NCI-H2227 (cell line): ENCODE measurements at regions not wholly inside any gene's neighbourhood (a gene's known extent, or its start where the extent isn't known, plus 50 kb on each side); places are given as distances from the start of the nearest gene placed in this dataset.

Experiments
- DNase-seq: peaks from one replicate; lab custom pipeline; 2025; ENCODE audit not compliant: unreplicated experiment; lab: John Stamatoyannopoulos, UW

DNA sequence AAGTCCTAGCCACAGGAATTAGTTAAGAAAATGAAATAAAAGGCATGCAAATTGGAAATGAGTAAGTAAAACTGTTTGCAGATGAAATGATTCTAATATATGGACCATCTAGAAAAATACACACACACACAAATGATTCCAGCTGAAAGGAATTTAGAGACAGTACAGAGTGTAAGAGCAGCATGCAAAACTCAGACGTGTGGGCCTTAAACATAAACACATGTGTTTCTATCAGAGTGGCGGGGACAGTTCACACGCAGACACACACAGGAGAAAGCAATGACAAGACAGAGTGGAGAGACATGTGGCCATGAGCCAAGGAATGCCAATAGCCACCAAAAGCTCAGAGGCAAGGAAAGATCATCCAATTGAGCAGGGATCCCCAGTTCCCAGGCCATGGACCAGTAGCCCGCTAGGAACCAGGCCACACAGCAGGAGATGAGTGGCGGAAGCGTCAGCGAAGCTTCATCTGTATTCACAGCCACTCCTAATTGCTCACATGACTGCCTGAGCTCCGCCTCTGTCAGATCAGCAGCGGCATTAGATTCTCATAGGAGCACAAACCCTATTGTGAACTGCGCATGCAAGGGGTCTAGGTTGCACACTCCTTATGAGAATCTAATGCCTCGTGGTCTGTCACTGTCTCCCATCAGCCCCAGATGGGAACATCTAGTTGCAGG, 155.4 kb downstream of the ARL4C start:
- DNase-seq: no peak

DNA sequence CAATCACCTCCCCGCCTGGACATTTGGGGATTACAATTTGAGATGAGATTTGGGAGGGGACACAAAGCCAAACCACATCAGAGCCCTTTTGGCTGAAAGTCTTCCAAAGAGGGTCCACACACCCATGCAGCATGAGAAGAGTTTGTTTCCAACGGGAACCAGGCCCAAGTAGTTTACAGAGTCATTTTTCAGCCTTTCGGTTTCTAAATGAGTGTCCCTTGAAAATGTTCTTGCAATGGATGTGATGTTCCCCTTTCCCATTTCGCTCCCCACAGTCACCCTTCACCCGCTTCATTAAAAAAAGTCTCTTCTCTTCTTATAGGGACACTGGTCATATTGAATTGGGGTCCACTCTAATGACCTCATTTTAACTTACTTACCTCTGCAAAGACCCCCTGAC, 157.4 kb downstream of the ARL4C start:
- no peak for DNase-seq

DNA sequence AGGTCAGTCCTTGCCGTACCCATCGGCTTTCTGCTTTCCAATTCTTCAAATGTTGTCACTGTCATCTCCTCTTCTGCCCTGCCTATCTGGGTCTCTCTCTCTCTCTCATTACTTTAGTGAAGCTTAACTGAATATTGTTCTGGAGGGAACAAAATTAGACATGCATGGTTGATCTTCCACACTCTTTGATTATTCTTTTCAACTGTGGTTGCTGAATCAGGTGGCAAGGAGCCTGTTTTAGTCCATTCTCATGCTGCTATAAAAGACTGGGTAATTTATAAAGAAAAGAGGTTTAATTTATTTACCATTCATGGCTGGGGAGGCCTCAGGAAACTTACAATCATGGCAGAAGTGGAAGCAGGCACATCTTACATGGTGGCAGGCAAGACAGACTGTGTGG, 157.9 kb downstream of the ARL4C start:
- no peak for DNase-seq

DNA sequence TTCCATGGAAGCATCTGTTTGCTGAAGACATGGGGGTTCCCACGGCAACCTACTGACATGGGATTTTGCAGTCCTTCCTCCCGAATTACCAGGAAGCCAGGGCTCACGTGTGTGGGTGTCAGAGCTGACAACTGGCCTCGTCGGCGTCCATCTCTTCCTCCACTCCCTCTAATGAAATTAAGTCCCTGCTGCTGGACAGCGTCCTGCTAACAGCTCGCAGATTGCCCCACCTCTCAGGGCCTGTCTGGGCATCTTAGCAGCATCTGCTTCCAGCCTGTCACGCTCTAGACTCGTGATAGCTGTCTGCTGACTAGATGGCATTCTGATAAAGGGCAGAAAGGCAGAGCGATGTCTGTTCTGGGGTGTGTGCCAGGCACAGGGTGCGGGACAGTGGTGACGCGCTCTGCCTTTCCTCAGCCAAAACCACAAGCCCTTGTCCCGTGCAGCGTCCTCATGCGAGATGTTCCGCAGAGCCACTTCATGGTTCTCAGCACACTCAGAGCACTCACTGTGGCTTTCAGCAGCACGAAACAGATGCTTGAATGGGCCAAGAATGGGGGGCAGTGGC, 161.1 kb downstream of the ARL4C start:
- peak; percentile 72 for DNase-seq

DNA sequence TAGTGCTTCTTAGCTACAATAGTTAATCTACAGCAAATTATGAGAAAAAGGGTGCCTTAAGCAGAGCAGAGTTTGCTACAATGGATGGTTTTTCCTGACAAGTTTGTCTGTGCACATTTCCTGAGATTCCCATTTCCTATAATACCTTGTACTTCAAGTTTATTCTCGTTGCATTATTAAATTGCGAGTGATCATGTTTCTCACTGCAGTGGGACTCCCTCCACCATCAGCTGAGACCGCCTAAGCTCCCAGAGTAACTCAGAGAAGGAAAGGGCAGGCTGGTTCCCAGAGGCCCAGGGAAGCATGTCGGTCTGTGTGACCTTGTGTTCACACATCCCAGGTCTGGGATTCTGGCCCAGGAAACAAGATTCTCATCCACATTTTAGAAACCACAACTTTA, 162.1 kb downstream of the ARL4C start:
- DNase-seq: no peak

DNA sequence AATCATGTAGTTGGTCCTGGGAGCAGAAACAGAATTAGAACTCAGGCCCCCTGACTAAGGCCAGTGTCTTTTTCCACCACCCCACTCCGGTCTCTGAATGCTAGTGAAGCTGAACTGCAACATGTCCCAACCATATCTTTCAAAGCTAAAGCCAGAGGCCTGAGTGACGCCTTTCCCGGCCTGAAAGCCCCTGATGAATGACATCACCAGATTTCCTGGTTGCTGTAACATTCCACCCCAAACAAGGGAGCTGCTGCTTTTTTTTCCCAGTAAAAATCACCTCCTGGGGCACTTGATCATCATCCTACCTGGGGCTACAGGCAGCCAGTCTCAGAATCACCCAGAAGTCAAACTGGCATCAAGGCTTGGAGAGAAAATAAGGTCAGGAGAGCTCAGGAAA, 162.7 kb downstream of the ARL4C start:
- peak; percentile 9 for DNase-seq

DNA sequence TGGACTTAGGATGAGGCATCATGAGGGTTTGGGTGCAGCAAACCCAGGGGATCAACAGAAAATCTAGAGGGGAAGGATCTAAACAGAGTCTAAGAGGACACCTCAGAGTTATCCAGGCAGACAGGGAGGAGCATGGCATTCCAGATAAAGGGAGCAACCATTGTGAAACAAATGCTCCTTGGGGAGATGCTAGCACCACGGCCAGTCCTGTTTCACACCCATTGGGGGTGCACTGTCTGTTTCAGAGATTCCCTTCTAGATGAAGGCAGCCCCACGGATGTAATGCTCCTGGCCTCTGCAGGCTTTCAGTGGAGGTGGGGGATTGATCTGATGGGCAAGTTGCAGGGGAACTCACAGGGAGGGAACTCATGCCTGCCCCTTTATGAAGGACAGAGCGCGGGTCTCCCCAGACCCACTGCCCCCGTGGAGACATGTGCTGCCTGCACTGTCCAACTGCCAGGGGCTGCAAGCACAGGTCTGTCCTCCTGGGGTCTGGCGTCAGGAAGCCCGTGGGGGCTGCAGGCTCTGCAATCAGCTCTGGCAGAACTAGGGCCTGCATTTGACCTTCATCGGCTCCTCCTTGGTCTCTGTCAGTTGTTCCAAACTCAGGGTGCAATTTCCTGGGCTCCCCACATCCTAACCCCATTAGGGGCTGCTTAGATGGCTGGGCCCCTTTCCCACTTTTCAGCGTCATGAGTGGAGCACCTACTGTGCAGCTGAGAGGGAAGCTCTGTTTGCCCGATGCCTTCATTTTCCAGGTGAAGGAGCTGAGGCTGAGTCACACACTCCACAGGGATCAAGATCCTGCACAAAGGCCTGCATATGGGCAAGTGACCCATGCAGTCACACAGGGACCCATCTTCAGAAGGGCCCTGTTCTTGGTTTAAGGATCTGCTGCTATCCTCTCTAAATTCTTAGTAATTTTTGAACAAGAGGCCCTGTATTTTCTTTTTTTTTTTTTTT, 163.4 kb downstream of the ARL4C start:
- no peak for DNase-seq

DNA sequence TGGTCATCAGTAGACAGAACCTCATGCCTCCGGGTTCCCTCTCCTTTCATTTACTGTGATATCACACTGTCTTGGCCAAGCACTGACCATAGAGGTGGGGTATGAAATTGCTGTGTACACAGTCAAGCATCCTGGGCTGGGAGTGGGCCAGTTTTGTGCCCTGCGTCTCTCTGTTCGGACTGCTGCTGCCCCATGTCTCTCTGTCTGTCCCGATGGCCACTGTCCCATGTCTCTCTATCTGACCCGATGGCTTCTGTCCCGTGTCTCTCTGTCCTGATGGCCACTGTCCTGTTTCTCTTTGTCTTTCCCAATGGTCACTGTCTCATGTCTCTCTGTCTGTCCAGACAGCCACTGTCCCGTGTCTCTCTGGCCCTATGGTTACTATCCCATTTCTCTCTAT, 164.9 kb downstream of the ARL4C start:
- no peak for DNase-seq

DNA sequence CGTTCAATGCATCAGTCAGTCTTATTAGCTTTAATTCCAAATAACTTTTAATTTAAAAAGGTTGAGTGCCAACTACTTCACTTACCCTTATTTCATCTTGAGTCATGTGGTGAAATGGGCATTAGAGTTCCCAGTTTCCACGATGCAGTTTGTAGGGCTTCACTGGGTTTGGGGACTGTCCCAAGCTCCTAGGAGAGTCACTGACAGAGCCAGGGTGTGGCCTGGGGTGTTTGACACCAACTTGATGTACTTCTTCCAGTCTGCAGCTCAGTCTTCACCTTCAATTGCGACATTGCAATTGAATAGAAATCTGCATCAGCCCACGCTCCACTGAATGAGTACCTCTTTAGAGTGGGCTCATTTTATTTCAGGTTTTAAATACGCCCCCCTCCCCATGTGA, 165.3 kb downstream of the ARL4C start:
- DNase-seq: no peak

DNA sequence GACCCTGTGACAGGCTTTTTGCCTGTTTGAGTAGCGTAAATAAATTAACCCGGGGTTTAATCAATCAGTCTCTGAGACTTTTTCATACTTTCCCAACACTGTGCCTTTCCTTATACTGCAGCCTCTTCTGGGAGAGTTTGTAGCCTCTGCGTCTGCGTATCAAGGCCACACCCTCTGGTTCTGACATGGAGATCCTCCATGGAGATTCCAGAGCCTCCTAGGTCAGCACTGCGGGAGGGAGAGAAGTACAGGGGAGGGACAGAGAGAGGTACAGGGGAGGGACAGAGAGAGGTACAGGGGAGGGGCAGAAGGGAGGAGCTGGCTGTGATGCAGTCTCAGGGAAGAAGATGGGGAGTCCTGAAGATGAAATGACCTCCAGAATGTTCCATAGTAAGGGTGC, 166.0 kb downstream of the ARL4C start:
- no peak for DNase-seq

DNA sequence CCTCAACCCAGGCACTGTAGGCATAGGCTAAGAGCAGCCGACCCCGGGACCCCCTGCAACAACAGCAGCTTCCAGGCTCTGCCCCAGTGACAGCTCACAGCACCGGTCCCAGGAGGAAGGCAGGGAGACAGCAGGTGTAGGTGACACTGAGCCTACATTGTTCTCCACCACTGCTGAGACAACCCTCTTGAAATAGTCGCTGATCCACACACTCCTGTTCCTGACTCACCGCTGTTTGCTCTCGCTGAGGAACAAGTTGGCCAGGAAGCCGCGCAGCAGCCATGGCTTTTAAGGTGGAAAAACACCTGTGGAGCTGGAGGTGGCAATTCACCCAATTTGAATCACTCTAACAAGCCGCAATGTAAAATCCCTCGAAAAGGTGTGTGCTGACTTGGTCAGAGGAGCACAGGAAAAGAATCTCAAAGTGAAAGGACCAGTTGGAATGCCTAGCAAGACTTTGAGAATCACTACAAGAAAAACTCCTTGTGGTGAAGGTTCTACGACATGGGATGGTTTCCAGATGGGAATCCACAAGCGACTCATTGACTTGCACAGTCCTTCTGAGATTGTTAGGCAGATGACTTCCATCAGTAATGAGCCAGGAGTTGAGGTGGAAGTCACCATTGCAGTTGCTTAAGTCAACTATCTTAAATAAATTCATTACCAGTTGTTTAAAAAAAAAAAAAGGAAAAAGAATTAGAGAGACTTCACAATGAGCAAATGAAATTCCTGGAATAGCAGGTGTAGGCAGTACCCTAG, 167.5 kb downstream of the ARL4C start:
- no peak for DNase-seq

DNA sequence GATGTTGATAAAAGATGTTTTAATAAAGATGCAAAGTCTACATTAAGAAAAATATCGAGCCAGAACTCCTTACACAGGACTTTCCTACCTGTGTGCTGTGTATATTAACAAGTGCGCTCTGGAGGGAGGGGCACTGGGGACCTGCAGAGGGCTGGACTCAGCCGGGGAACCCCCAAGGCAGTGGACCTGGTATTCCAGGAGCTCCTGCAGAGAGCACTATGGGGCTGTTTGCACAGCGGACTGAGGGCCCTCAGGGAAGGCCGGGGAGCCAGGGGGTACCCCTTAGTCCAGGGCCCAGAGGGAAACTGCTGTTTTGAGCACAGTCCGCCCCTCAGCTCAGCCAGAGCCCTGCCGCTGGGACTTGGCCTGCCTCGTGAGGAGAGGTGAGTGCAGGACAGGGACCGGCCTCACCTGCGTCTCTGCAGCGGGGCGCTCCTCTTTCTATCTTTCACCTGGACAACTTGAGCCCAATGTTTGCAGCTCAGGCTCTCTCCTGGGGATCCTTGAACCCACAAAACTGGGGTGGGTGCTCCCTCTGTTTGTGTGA, 168.4 kb downstream of the ARL4C start:
- DNase-seq: no peak

DNA sequence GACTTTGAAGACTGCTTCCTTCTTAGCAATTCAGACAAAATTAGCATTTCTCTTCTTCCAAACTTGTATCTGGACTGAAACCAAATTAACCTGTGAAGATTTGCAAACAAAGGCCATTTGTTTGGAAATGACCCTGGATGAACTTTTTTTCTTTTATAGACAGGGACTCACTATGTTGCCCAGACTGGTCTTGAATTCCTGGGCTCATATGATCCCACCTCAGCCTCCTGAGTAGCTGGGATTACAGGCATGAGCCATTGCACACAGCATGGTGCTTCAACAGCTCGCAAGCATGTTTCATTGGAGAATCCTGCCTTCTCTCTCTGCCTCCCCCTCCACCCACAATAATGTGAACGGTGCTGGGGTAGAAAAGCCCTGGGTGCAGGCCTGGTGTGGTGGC, 170.2 kb downstream of the ARL4C start:
- no peak for DNase-seq

DNA sequence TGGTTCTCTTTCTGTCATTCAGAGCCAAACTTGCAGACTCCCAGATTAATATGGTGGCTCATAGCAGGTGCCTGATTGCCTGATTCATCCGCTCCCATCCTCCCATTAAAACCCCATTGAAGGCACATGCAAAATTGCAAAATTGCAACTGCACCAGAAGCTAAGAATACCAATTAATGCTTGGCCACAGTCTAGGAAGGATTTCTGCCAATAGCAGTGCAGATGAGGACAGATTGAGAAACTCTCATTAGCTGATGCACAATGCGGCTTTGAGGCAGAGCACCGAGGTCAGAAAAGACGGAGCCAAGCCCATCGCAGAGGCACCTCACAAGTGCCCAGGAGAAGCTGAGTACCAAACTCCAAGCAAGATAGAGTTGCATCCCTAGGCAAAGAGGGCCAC, 172.8 kb downstream of the ARL4C start:
- DNase-seq: no peak

DNA sequence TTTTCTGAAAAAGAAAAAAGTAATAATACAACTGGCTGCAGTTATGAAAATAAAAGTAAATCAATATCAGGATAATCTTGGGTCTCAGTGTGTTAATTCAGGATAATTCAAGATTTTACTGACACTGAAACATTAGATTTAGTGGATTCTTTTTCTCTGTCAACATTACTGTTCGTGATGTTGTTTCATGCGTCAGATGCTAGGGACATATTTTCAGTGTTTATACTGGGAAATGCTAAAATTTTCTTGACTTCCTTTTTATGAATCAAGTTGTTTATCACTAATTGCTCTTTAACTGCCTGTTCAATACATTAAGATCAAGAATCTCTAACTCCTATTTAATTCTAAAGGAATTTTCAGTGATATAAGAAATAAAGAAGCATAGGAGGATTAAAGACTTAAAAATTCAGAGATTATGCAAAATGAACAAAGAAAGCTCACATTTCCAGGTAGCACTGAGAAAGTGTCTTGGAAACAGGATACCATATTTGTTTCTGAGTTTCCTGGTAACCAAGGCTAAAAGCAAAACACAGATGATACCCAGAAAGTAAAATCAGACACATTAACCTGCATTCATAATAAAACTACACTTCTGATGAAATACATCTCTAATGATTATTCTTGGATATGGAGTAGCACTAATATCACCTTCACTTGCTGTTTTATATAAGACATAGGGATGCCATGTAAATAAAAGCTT, 174.0 kb downstream of the ARL4C start:
- no peak for DNase-seq

DNA sequence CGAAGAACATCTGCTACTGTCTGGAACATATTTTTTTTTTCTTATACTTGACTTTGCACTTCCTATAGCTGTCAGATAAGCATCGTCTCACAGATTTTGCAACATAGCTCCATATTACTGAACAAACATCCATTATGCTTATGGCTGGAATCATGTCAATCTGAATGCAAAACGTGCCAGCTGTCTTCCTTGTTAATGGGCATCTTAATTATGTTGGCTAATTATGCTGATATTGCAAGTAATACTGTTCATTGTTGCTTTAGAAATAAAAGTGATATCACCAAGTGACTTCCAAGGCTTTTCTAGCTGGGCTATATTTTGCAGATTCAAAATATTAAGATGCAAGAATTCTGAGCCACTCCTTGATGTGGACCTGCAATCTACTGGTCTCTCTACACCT, 176.8 kb downstream of the ARL4C start:
- no peak for DNase-seq

DNA sequence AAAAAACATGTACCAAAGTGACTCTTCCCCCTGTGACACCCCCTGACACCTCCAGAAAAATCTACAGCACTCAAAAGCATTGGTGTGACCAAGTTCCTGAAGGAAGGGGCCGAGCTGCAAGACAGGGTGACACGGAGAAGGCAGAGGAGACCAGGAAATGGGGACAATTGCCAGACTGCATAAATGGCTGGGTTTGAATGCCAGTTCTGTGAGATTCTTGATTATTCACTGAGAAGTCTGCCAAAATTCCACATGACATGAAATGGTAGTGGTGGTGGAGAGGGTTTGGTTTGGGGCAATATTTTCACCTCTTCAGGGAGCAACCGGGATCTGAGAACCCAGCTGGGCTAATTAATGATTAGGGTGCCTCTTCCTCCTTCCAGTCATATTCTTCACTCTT, 178.5 kb downstream of the ARL4C start:
- DNase-seq: no peak

DNA sequence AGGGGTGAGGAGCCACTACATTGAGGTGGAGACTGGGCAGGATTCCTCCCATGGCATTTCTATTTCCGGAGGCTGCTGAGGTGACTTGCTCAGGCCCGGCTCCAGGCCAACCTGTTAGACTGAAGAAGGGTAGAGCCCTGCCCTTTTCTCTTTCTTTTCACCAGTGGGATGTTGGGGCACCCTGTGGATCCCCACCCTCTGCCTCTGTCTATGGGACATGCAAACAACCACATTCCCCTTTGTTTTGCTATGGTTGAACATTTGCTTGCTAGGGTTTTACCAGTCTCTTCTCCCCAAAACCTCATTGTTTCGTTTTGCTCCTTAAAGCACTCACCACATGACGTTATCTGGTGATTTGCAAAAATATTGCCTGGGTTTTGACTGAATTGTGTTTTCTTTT, 183.3 kb downstream of the ARL4C start:
- DNase-seq: no peak

DNA sequence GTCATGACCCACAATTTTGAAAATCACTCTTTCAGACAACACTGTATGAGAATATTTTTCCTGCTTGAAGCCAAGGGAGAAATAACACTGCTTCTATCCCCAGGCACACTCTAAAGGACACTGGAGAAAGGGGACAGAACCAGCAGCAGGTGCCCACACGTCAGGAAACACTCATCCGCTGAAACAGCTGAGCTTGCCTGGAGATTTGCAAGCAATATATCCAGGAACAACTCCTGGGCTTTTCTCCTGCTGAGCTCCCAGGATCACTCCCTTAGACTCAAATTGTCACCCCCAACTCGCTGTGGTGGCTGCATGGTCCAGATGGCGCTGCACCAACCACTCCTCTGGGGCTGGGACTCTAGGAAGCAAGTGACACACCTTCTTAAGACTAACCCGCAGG, 186.7 kb downstream of the ARL4C start:
- no peak for DNase-seq

DNA sequence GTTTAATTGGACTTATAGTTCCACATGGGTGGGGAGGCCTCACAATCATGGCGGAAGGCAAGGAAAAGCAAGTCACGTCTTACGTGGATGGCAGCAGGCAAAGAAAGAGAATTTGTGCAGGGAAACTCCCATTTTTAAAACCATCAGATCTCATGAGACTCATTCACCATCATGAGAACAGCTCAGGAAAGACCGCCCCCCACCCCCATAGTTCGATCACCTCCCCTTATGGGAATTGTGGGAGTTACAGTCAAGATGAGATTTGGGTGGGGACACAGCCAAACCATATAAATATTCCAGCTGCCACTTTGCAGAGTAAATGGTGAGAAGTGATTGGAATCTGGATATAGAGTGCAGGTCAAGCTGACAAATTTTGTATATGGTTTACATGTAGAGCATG, 187.4 kb downstream of the ARL4C start:
- DNase-seq: no peak

DNA sequence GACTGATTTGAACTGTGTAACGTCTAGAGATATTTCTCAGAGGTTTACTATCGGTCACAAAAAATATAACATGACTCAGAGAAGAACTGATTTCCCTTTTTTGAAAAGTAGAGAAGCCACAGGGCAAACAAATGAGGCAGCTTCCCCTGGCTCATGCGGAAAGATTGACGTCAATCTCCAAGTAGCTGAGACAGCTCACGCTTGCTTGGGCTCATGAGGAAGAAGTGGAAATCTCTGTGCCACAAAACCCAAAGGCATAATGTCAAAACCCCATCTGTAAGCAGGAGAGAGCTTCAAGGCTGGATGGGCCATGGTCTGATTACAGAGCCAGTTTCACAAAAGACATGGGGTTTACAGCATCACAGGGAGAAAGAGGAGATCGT, 188.1 kb downstream of the ARL4C start:
- DNase-seq: no peak
